Suprapubic skin (tissue), 4 donors: ENCODE measurements at regions not wholly inside any gene's neighbourhood (a gene's known extent, or its start where the extent isn't known, plus 50 kb on each side); places are given as distances from the start of the nearest gene placed in this dataset.

ENCODE experiments used
- EP300 ChIP-seq: sonication (generic); formaldehyde crosslinking; IDR thresholded peaks from one replicate; pipeline ENCODE4 v1.6.1; 2017; ENCODE audit warnings: antibody characterized with exemption
- POLR2A ChIP-seq, 2 donors: fragments of 450-650 bp; IDR thresholded peaks; one replicate each; pipeline ENCODE4 v1.6.1; 2017; ENCODE audit warnings: antibody characterized with exemption in 2 of 2, mild to moderate bottlenecking in 2 of 2, moderate library complexity in 2 of 2
- POLR2AphosphoS5 ChIP-seq, 3 donors: sonication (generic); formaldehyde crosslinking; IDR thresholded peaks; one replicate each; pipeline ENCODE4 v1.6.1; 2017; ENCODE audit warnings: antibody characterized with exemption in 3 of 3

DNA sequence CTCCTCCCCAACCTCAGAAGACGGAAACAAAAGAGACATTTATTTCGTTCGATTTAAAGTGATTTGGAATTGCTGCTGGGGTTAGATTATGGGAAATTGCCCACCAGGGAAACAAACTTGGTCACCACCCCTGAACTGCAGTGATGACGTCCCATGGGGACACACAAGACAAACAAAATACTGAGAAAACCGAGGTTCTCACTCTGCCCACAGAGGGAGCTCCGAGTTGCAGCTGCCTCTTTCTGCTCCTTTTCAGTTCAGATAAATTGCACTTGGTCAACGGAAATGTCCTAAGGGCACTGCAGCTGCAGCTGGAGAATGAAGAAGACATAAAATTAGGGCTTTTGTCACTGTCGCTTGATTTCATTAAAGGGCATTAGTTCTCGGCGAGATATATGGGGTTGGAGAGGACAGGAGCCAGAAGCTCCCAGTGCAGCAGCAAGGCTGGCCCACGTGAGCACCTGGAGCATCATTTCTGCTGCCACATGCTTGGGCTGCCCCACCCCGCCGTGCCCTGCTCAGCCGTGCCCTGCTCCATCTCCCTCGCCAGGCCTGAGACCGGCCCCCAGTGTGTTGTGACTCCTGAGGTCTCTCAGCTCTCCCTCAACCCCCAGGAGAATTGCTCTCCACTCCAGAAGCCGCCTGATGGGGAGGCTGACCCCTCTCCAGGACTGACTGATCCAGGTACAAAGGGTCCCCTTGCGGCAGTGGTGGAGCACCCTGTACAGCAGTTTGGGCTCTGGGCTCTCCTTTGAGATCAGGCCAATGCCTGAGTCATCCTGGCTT lies 231.7 kb upstream of the AJAP1 start:
- no peak for TF ChIP-seq POLR2A (IDR thresholded peaks at IDR 0.05)
- TF ChIP-seq EP300 = no peak
- TF ChIP-seq POLR2AphosphoS5 (IDR thresholded peaks at IDR 0.05) = no peak
